Inferior parietal cortex (tissue), 1 donor: ENCODE measurements at regions not wholly inside any gene's neighbourhood (a gene's known extent, or its start where the extent isn't known, plus 50 kb on each side); places are given as distances from the start of the nearest gene placed in this dataset.
A peak's percentile ranks its signal among the peaks of the same experiment; 100 is the strongest.

Source experiments
- DNase-seq: peaks from one replicate; pipeline ENCODE4 v3.0.0-alpha.2; 2016; ENCODE audit errors: extremely low spot score

- DNase-seq: no peak
Measured at GRCh38 chr11:103662880-103663279, 373.6 kb upstream of the DDI1 start.

- DNase-seq: no peak
Measured at GRCh38 chr11:103668859-103669258, 367.6 kb upstream of the DDI1 start.

GRCh38 chr11:103671143-103671651 lies 365.2 kb upstream of the DDI1 start:
- DNase-seq: no peak

- no peak for DNase-seq
Measured at GRCh38 chr11:103673773-103674172, 362.7 kb upstream of the DDI1 start.

GRCh38 chr11:103676413-103676812 lies 360.0 kb upstream of the DDI1 start:
- no peak for DNase-seq

- DNase-seq: no peak
Measured at GRCh38 chr11:103680826-103681225, 355.6 kb upstream of the DDI1 start.

- no peak for DNase-seq
Measured at GRCh38 chr11:103681855-103682254, 354.6 kb upstream of the DDI1 start.

- DNase-seq: peak; percentile 81
Measured at GRCh38 chr11:103682318-103683184, 353.9 kb upstream of the DDI1 start.

GRCh38 chr11:103683576-103683975 lies 352.9 kb upstream of the DDI1 start:
- DNase-seq: no peak

- DNase-seq: no peak
Measured at GRCh38 chr11:103688924-103689323, 347.5 kb upstream of the DDI1 start.

- DNase-seq: no peak
Measured at GRCh38 chr11:103690356-103690755, 346.1 kb upstream of the DDI1 start.

GRCh38 chr11:103696123-103696522 lies 340.3 kb upstream of the DDI1 start:
- DNase-seq: no peak

- no peak for DNase-seq
Measured at GRCh38 chr11:103699216-103699615, 337.2 kb upstream of the DDI1 start.

GRCh38 chr11:103699656-103700055 lies 336.8 kb upstream of the DDI1 start:
- no peak for DNase-seq

- DNase-seq: no peak
Measured at GRCh38 chr11:103700622-103701021, 335.8 kb upstream of the DDI1 start.

- DNase-seq: no peak
Measured at GRCh38 chr11:103703437-103703836, 333.0 kb upstream of the DDI1 start.

- DNase-seq: no peak
Measured at GRCh38 chr11:103703954-103704353, 332.5 kb upstream of the DDI1 start.

GRCh38 chr11:103705642-103706041 lies 330.8 kb upstream of the DDI1 start:
- no peak for DNase-seq

GRCh38 chr11:103709371-103709770 lies 327.1 kb upstream of the DDI1 start:
- no peak for DNase-seq

GRCh38 chr11:103714246-103714645 lies 322.2 kb upstream of the DDI1 start:
- DNase-seq: no peak

GRCh38 chr11:103716363-103716762 lies 320.1 kb upstream of the DDI1 start:
- no peak for DNase-seq

GRCh38 chr11:103727262-103727661 lies 309.2 kb upstream of the DDI1 start:
- no peak for DNase-seq

GRCh38 chr11:103729617-103730016 lies 306.8 kb upstream of the DDI1 start:
- no peak for DNase-seq
